ENCODE measurements at regions not wholly inside any gene's neighbourhood (a gene's known extent, or its start where the extent isn't known, plus 50 kb on each side); places are given as distances from the start of the nearest gene placed in this dataset.

- ChIA-PET CTCF (no interaction called here), POLR2A (no interaction called here)
- no peaks in the 10 kb centered on the region for H3K36me3 Mint-ChIP-seq (ENCODE audit: low read depth)
- H3K27ac Mint-ChIP-seq, result no peak overlapping the region
- no peaks in the 10 kb centered on the region for H3K9me3 Mint-ChIP-seq (ENCODE audit: insufficient read depth)
- DNase-seq, result no peak
- H3K4me3 Mint-ChIP-seq, result no peak overlapping the region
- peaks cover 6% of the 10 kb centered on the region for H3K4me1 Mint-ChIP-seq (ENCODE audit: low read depth)
- peaks cover 10% of the 10 kb centered on the region for H3K27me3 Mint-ChIP-seq (ENCODE audit: low read depth)
- ATAC-seq, result no peak
Observed at GRCh38 chr2:105631011-105631410, 113.7 kb upstream of the NCK2 start.

- ATAC-seq, result no peak
- POLR2A ChIA-PET, result no interaction called here
- H3K4me3 Mint-ChIP-seq, result no peak overlapping the region
- H3K27me3 Mint-ChIP-seq (ENCODE audit: low read depth), result peaks cover 15% of the 10 kb centered on the region
- H3K36me3 Mint-ChIP-seq (ENCODE audit: low read depth), result no peaks in the 10 kb centered on the region
- DNase-seq, result no peak
- H3K4me1 Mint-ChIP-seq (ENCODE audit: low read depth), result peaks cover 6% of the 10 kb centered on the region
- H3K9me3 Mint-ChIP-seq (ENCODE audit: insufficient read depth), result no peaks in the 10 kb centered on the region
- H3K27ac Mint-ChIP-seq, result no peak overlapping the region
- CTCF ChIA-PET, result no interaction called here
Observed at GRCh38 chr2:105629634-105630033, 115.1 kb upstream of the NCK2 start.

- no peaks in the 10 kb centered on the region for H3K36me3 Mint-ChIP-seq (ENCODE audit: low read depth)
- ChIA-PET CTCF (no interaction called here), POLR2A (no interaction called here)
- H3K9me3 Mint-ChIP-seq (ENCODE audit: insufficient read depth), result no peaks in the 10 kb centered on the region
- H3K27me3 Mint-ChIP-seq (ENCODE audit: low read depth), result peaks cover 17% of the 10 kb centered on the region
- peaks cover 6% of the 10 kb centered on the region for H3K4me1 Mint-ChIP-seq (ENCODE audit: low read depth)
- DNase-seq (no peak), ATAC-seq (no peak)
- H3K27ac Mint-ChIP-seq, result no peak overlapping the region
- no peak overlapping the region for H3K4me3 Mint-ChIP-seq
Observed at GRCh38 chr2:105627534-105627933, 117.2 kb upstream of the NCK2 start.

- ChIA-PET CTCF (no interaction called here), POLR2A (no interaction called here)
- H3K36me3 Mint-ChIP-seq (ENCODE audit: low read depth), result no peaks in the 10 kb centered on the region
- H3K27me3 Mint-ChIP-seq (ENCODE audit: low read depth), result peaks cover 19% of the 10 kb centered on the region
- H3K9me3 Mint-ChIP-seq (ENCODE audit: insufficient read depth), result no peaks in the 10 kb centered on the region
- no peak for DNase-seq
- no peak overlapping the region for H3K4me3 Mint-ChIP-seq
- no peak overlapping the region for H3K27ac Mint-ChIP-seq
- peaks cover 6% of the 10 kb centered on the region for H3K4me1 Mint-ChIP-seq (ENCODE audit: low read depth)
- ATAC-seq, result no peak
Observed at GRCh38 chr2:105626966-105627340, 117.8 kb upstream of the NCK2 start.

- no peak for ATAC-seq
- no peak for DNase-seq
- H3K9me3 Mint-ChIP-seq (ENCODE audit: insufficient read depth), result no peaks in the 10 kb centered on the region
- CTCF ChIA-PET, result no interaction called here
- no peak overlapping the region for H3K27ac Mint-ChIP-seq
- H3K4me3 Mint-ChIP-seq, result no peak overlapping the region
- POLR2A ChIA-PET, result no interaction called here
- H3K4me1 Mint-ChIP-seq (ENCODE audit: low read depth), result peaks cover 6% of the 10 kb centered on the region
- H3K36me3 Mint-ChIP-seq (ENCODE audit: low read depth), result no peaks in the 10 kb centered on the region
- peaks cover 21% of the 10 kb centered on the region for H3K27me3 Mint-ChIP-seq (ENCODE audit: low read depth)
Observed at GRCh38 chr2:105626212-105626965, 118.3 kb upstream of the NCK2 start.

GRCh38 chr2:105625632-105626031, 119.1 kb upstream of the NCK2 start:
- Mint-ChIP-seq H3K4me3 (no peak overlapping the region), H3K27me3 (ENCODE audit: low read depth) (peaks cover 23% of the 10 kb centered on the region), H3K4me1 (ENCODE audit: low read depth) (peaks cover 6% of the 10 kb centered on the region), H3K27ac (no peak overlapping the region), H3K36me3 (ENCODE audit: low read depth) (no peaks in the 10 kb centered on the region), H3K9me3 (ENCODE audit: insufficient read depth) (no peaks in the 10 kb centered on the region)
- POLR2A ChIA-PET, result no interaction called here
- no peak for DNase-seq
- no peak for ATAC-seq
- CTCF ChIA-PET, result no interaction called here

GRCh38 chr2:105621038-105621437, 123.7 kb upstream of the NCK2 start:
- Mint-ChIP-seq H3K27me3 (ENCODE audit: low read depth) (peaks cover 29% of the 10 kb centered on the region), H3K36me3 (ENCODE audit: low read depth) (no peaks in the 10 kb centered on the region), H3K27ac (no peak overlapping the region), H3K4me3 (no peak overlapping the region), H3K4me1 (ENCODE audit: low read depth) (peaks cover 19% of the 10 kb centered on the region), H3K9me3 (ENCODE audit: insufficient read depth) (no peaks in the 10 kb centered on the region)
- DNase-seq (no peak), ATAC-seq (no peak)
- POLR2A ChIA-PET, result no interaction called here
- CTCF ChIA-PET, result interaction anchor here (1.3 kb wide), 1 partner anchor 50 kb away, joined by 3 read pairs; no protein-coding TSS in a partner anchor

- Mint-ChIP-seq H3K27me3 (ENCODE audit: low read depth) (peaks cover 22% of the 10 kb centered on the region), H3K4me1 (ENCODE audit: low read depth) (peaks cover 19% of the 10 kb centered on the region), H3K9me3 (ENCODE audit: insufficient read depth) (no peaks in the 10 kb centered on the region), H3K27ac (peak overlapping the region; percentile 19), H3K4me3 (no peak overlapping the region), H3K36me3 (ENCODE audit: low read depth) (no peaks in the 10 kb centered on the region)
- POLR2A ChIA-PET, result no interaction called here
- peak; percentile 42 for ATAC-seq
- peak; percentile 39 for DNase-seq
- CTCF ChIA-PET, result no interaction called here
Observed at GRCh38 chr2:105618351-105618659, 126.4 kb upstream of the NCK2 start.

GRCh38 chr2:105617631-105618350, 126.9 kb upstream of the NCK2 start:
- no peak overlapping the region for H3K27ac Mint-ChIP-seq

GRCh38 chr2:105615305-105615704, 129.4 kb upstream of the NCK2 start:
- POLR2A ChIA-PET, result no interaction called here
- CTCF ChIA-PET, result no interaction called here
- no peak overlapping the region for H3K4me3 Mint-ChIP-seq

More at GRCh38 chr2:105617631-105618350, 126.9 kb upstream of the NCK2 start:
- no peak for ATAC-seq
- H3K36me3 Mint-ChIP-seq (ENCODE audit: low read depth), result no peaks in the 10 kb centered on the region
- CTCF ChIA-PET, result no interaction called here
- H3K9me3 Mint-ChIP-seq (ENCODE audit: insufficient read depth), result no peaks in the 10 kb centered on the region
- H3K27me3 Mint-ChIP-seq (ENCODE audit: low read depth), result peaks cover 22% of the 10 kb centered on the region
- POLR2A ChIA-PET, result no interaction called here
- H3K4me1 Mint-ChIP-seq (ENCODE audit: low read depth), result peaks cover 19% of the 10 kb centered on the region
- DNase-seq, result no peak
- no peak overlapping the region for H3K4me3 Mint-ChIP-seq

GRCh38 chr2:105611811-105612424, 132.8 kb upstream of the NCK2 start:
- CTCF ChIA-PET, result no interaction called here
- no peaks in the 10 kb centered on the region for H3K9me3 Mint-ChIP-seq (ENCODE audit: insufficient read depth)
- DNase-seq, result no peak
- H3K4me3 Mint-ChIP-seq, result no peak overlapping the region
- H3K4me1 Mint-ChIP-seq (ENCODE audit: low read depth), result no peaks in the 10 kb centered on the region
- POLR2A ChIA-PET, result no interaction called here
- no peak overlapping the region for H3K27ac Mint-ChIP-seq
- no peaks in the 10 kb centered on the region for H3K36me3 Mint-ChIP-seq (ENCODE audit: low read depth)
- no peak for ATAC-seq
- peaks cover 5% of the 10 kb centered on the region for H3K27me3 Mint-ChIP-seq (ENCODE audit: low read depth)

More at GRCh38 chr2:105615305-105615704, 129.4 kb upstream of the NCK2 start:
- Mint-ChIP-seq H3K27ac (no peak overlapping the region), H3K4me1 (ENCODE audit: low read depth) (peaks cover 19% of the 10 kb centered on the region), H3K27me3 (ENCODE audit: low read depth) (peaks cover 10% of the 10 kb centered on the region), H3K9me3 (ENCODE audit: insufficient read depth) (no peaks in the 10 kb centered on the region), H3K36me3 (ENCODE audit: low read depth) (no peaks in the 10 kb centered on the region)
- no peak for DNase-seq
- ATAC-seq, result no peak

- no peaks in the 10 kb centered on the region for H3K9me3 Mint-ChIP-seq (ENCODE audit: insufficient read depth)
- H3K4me1 Mint-ChIP-seq (ENCODE audit: low read depth), result no peaks in the 10 kb centered on the region
- H3K4me3 Mint-ChIP-seq, result no peak overlapping the region
- peaks cover 3% of the 10 kb centered on the region for H3K27me3 Mint-ChIP-seq (ENCODE audit: low read depth)
- ChIA-PET CTCF (no interaction called here), POLR2A (no interaction called here)
- DNase-seq (no peak), ATAC-seq (no peak)
- no peak overlapping the region for H3K27ac Mint-ChIP-seq
- H3K36me3 Mint-ChIP-seq (ENCODE audit: low read depth), result no peaks in the 10 kb centered on the region
Observed at GRCh38 chr2:105611333-105611637, 133.4 kb upstream of the NCK2 start.
